ENCODE measurements at regions not wholly inside any gene's neighbourhood (a gene's known extent, or its start where the extent isn't known, plus 50 kb on each side); places are given as distances from the start of the nearest gene placed in this dataset.

DNA sequence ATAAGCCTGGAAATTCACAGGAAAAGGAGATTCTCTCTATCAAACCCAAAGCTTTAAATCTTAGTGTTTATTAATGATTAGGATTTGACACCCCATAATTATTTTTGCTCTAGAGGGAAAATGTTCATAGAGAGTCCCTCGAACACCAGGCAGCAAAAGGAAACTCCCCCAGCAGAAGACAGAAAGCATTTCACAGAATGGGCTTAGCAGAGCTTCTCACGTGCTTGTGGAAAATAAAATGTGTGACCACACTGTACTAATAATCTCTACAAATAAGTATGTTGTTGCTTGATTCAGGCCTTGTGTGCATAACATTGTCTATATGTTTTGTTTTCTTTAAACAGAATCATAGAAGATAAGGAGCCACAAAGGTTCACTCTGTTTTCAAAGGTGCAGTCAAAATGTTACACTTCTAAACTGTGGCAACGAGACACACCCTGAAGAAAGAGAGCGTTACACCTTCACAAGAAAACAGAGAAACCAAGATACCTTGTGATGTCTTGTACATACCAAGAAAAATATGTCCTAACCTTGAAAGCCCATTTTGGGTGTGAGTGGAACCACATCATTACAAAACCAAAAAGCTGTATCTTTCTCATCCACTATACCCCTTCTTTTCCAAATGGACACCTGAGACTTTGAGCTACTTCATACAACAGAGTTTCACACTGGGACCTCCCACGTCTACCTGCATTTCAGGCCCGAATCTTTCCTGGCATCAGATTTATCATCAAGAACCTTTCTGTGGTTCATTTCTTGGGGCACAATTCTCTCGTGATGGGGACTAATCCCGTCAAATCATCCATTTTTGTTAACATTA lies 282.5 kb downstream of the ETS1 start:
- Histone ChIP-seq H3K36me3 (ENCODE audit: control insufficient read depth in 5 of 5, insufficient read depth in 5 of 5, low read length in 5 of 5) (no peaks in the 10 kb centered on the region), H3K9me3 (ENCODE audit: control insufficient read depth in 5 of 5, low read length in 5 of 5) (no peaks in the 10 kb centered on the region), H3K4me3 (ENCODE audit: low read depth in 1 of 5, low read length in 5 of 5) (no peak overlapping the region), H3K9ac (ENCODE audit: low read length in 5 of 5) (no peak overlapping the region), H3K4me1 (ENCODE audit: control insufficient read depth in 5 of 5, insufficient read depth in 5 of 5, low read length in 5 of 5) (peaks cover 0 to 13% (median 0%) of the 10 kb centered on the region in 5 donors), H3K27ac (ENCODE audit: low read depth, low read length) (no peak overlapping the region), H3K27me3 (ENCODE audit: control insufficient read depth in 5 of 5, insufficient read depth in 4 of 5, low read length in 5 of 5) (no peaks in the 10 kb centered on the region)

DNA sequence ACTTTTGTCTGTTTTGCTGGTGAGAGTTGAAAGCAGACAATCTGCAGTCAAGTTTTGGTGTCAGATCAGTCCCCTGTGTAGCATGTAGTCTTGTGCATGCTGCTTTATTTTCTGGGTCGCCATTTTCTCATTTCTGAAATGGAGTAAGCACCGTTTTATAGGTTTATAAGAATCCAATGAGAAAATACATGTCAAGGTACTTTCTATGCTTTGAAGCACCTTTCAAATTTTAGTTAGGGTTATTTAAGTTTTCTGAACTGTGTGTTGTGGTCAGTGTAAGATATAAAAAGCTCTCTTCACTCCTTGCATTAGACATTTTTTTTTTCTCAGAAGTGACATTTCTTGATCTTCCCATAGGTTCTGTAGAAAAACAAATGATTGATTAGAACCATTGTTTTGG lies 283.2 kb downstream of the ETS1 start:
- Histone ChIP-seq H3K27me3 (ENCODE audit: control insufficient read depth in 5 of 5, insufficient read depth in 4 of 5, low read length in 5 of 5) (no peaks in the 10 kb centered on the region), H3K9ac (ENCODE audit: low read length in 5 of 5) (no peak overlapping the region), H3K4me1 (ENCODE audit: control insufficient read depth in 5 of 5, insufficient read depth in 5 of 5, low read length in 5 of 5) (peaks cover 1 to 20% (median 6%) of the 10 kb centered on the region in 5 donors), H3K9me3 (ENCODE audit: control insufficient read depth in 5 of 5, low read length in 5 of 5) (no peaks in the 10 kb centered on the region), H3K4me3 (ENCODE audit: low read depth in 1 of 5, low read length in 5 of 5) (no peak overlapping the region), H3K36me3 (ENCODE audit: control insufficient read depth in 5 of 5, insufficient read depth in 5 of 5, low read length in 5 of 5) (no peaks in the 10 kb centered on the region), H3K27ac (ENCODE audit: low read depth, low read length) (no peak overlapping the region)

DNA sequence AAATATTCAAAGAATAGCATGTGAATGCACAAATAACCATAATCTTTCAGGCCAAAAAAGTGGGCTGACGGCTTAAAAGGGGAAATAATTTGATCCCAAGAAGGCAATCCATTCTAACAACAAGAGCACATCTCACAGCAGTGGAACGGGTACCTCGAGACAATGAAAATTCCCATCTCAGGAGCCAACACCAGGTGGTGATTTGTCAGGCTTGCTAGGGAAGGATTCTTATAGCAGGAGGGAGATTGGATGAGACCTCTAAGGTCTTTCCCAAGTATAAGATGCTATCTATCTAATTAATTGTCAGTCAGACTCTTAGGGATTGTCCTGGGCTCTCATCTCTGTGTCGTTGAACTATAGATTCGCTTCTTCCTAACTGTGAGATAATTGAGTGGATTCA lies 284.0 kb downstream of the ETS1 start:
- no peaks in the 10 kb centered on the region for H3K27me3 ChIP-seq (ENCODE audit: control insufficient read depth in 5 of 5, insufficient read depth in 4 of 5, low read length in 5 of 5)
- H3K4me3 ChIP-seq (ENCODE audit: low read depth in 1 of 5, low read length in 5 of 5), result no peak overlapping the region
- no peak overlapping the region for H3K9ac ChIP-seq (ENCODE audit: low read length in 5 of 5)
- H3K27ac ChIP-seq (ENCODE audit: low read depth, low read length), result no peak overlapping the region
- no peaks in the 10 kb centered on the region for H3K36me3 ChIP-seq (ENCODE audit: control insufficient read depth in 5 of 5, insufficient read depth in 5 of 5, low read length in 5 of 5)
- no peaks in the 10 kb centered on the region for H3K9me3 ChIP-seq (ENCODE audit: control insufficient read depth in 5 of 5, low read length in 5 of 5)
- H3K4me1 ChIP-seq (ENCODE audit: control insufficient read depth in 5 of 5, insufficient read depth in 5 of 5, low read length in 5 of 5), result peaks cover 8 to 28% (median 14%) of the 10 kb centered on the region in 5 donors

DNA sequence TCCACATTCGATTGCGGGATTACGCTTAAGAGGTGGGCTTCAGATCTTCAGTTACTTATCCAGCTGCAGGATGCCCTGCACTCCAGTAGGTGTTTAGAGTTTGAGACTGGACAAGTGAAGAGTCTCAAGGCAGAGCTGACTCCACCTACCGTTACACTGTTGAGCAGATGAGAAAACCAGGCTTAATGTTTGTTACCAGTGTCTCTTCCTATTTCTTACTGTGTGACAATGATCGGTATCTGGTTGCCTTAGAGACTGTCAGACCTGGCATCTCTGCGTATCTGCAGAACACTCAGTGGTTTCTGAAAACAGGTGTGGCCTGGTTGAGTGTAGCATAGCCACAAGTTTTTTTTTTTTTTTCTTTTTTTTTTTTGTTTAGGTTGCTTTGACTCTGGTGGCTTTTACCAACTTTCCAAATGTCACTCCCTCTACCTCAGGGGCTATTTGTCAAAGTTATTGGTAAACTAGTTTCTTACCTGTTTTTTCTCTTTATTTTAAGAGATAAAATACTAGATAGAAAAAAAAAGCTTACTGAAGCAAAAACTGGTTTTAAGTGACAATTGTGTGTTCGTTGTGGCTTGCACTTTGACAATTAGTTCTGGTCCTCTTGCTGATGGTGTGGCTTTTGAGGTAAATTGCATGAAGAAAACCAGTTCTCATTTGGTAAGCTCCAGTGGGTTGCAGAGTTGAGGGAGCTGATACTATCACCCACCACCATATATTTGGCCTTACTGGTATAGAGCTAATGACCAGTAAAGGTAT lies 284.8 kb downstream of the ETS1 start:
- Histone ChIP-seq H3K9ac (ENCODE audit: low read length in 5 of 5) (no peak overlapping the region), H3K9me3 (ENCODE audit: control insufficient read depth in 5 of 5, low read length in 5 of 5) (no peaks in the 10 kb centered on the region), H3K36me3 (ENCODE audit: control insufficient read depth in 5 of 5, insufficient read depth in 5 of 5, low read length in 5 of 5) (no peaks in the 10 kb centered on the region), H3K27me3 (ENCODE audit: control insufficient read depth in 5 of 5, insufficient read depth in 4 of 5, low read length in 5 of 5) (no peaks in the 10 kb centered on the region), H3K27ac (ENCODE audit: low read depth, low read length) (no peak overlapping the region), H3K4me1 (ENCODE audit: control insufficient read depth in 5 of 5, insufficient read depth in 5 of 5, low read length in 5 of 5) (peaks cover 8 to 34% (median 22%) of the 10 kb centered on the region in 5 donors), H3K4me3 (ENCODE audit: low read depth in 1 of 5, low read length in 5 of 5) (no peak overlapping the region)

DNA sequence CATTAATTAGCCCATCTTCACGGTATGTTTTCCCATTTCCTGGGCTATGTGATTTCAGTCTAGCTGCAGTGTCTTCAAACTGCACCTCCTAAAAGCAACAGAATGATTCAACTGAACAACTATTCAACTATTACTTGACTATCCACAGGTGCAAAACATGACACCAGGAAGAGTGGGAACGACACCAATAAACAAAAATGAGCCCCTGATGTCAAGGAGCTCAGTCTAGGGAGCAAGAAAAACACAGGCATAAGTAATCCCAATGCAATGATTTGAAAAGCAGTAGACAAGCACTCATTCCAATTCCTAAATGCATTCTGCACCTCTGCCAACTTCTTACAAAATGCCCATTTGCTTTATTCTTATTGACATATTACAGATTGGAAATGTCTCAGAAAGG lies 285.6 kb downstream of the ETS1 start:
- H3K9me3 ChIP-seq (ENCODE audit: control insufficient read depth in 5 of 5, low read length in 5 of 5), result no peaks in the 10 kb centered on the region
- no peaks in the 10 kb centered on the region for H3K27me3 ChIP-seq (ENCODE audit: control insufficient read depth in 5 of 5, insufficient read depth in 4 of 5, low read length in 5 of 5)
- H3K27ac ChIP-seq (ENCODE audit: low read depth, low read length), result no peak overlapping the region
- no peak overlapping the region for H3K9ac ChIP-seq (ENCODE audit: low read length in 5 of 5)
- H3K4me1 ChIP-seq (ENCODE audit: control insufficient read depth in 5 of 5, insufficient read depth in 5 of 5, low read length in 5 of 5), result peaks cover 8 to 42% (median 28%) of the 10 kb centered on the region in 5 donors
- no peaks in the 10 kb centered on the region for H3K36me3 ChIP-seq (ENCODE audit: control insufficient read depth in 5 of 5, insufficient read depth in 5 of 5, low read length in 5 of 5)
- H3K4me3 ChIP-seq (ENCODE audit: low read depth in 1 of 5, low read length in 5 of 5), result no peak overlapping the region

DNA sequence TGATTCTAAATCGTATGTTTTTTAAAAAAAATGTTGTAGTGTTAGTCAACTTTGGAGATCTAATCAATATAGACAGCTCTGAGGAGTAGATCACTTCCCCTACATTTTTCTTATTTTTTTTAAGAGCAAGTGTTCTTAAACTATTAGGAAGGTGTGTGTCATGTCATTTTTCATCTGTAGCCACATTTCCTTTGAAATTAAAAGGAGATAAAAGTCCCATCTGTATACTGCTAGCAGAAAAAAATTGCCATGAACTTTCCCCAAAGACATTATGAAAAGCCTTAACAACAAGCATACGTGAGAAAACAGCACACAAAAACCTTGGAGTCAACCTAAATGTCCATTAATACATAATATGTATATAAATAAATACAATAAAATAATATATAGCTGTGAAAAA lies 286.6 kb downstream of the ETS1 start:
- Histone ChIP-seq H3K27me3 (ENCODE audit: control insufficient read depth in 5 of 5, insufficient read depth in 4 of 5, low read length in 5 of 5) (no peaks in the 10 kb centered on the region), H3K4me1 (ENCODE audit: control insufficient read depth in 5 of 5, insufficient read depth in 5 of 5, low read length in 5 of 5) (peaks cover 10 to 49% (median 28%) of the 10 kb centered on the region in 5 donors), H3K9ac (ENCODE audit: low read length in 5 of 5) (no peak overlapping the region)

DNA sequence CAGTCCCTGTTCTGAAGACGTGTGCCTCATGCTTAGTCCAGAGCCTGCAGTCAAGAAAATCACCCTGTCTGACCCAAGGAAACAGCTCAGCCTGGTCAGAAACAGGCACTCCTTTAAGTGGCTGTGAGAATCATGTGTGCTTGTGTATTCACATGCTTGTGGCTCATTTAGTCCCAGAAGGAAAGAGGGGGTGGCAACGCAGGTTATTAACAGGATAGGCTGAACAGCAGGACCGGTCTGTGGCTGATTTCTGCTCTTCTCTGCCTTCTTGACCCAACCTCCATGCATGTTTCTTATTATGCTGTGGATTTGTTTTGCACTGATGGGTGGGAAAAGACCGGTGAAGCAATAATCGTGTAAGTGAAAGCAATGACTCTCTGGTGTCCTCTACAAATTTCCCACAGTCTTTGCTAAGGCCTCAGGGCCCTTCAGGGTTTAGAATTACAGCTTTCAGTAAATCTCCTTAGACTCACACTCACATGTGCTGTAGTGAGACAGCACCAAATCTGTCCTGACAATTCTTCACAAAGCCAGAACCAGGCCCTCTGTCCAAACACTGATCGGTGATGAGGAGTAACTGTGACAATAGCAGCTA lies 288.1 kb downstream of the ETS1 start:
- peak overlapping the region in 1 of 5 donors; percentile 19 for H3K9ac ChIP-seq (ENCODE audit: low read length in 5 of 5)
- H3K27me3 ChIP-seq (ENCODE audit: control insufficient read depth in 5 of 5, insufficient read depth in 4 of 5, low read length in 5 of 5), result no peaks in the 10 kb centered on the region
- no peak overlapping the region for H3K4me3 ChIP-seq (ENCODE audit: low read depth in 1 of 5, low read length in 5 of 5)
- H3K9me3 ChIP-seq (ENCODE audit: control insufficient read depth in 5 of 5, low read length in 5 of 5), result no peaks in the 10 kb centered on the region
- peak overlapping the region; percentile 66 for H3K27ac ChIP-seq (ENCODE audit: low read depth, low read length)
- H3K36me3 ChIP-seq (ENCODE audit: control insufficient read depth in 5 of 5, insufficient read depth in 5 of 5, low read length in 5 of 5), result no peaks in the 10 kb centered on the region
- H3K4me1 ChIP-seq (ENCODE audit: control insufficient read depth in 5 of 5, insufficient read depth in 5 of 5, low read length in 5 of 5), result peaks cover 10 to 59% (median 28%) of the 10 kb centered on the region in 5 donors

More for the DNA sequence above, 286.6 kb downstream of the ETS1 start:
- no peaks in the 10 kb centered on the region for H3K9me3 ChIP-seq (ENCODE audit: control insufficient read depth in 5 of 5, low read length in 5 of 5)
- H3K36me3 ChIP-seq (ENCODE audit: control insufficient read depth in 5 of 5, insufficient read depth in 5 of 5, low read length in 5 of 5), result no peaks in the 10 kb centered on the region
- H3K27ac ChIP-seq (ENCODE audit: low read depth, low read length), result no peak overlapping the region
- H3K4me3 ChIP-seq (ENCODE audit: low read depth in 1 of 5, low read length in 5 of 5), result no peak overlapping the region

DNA sequence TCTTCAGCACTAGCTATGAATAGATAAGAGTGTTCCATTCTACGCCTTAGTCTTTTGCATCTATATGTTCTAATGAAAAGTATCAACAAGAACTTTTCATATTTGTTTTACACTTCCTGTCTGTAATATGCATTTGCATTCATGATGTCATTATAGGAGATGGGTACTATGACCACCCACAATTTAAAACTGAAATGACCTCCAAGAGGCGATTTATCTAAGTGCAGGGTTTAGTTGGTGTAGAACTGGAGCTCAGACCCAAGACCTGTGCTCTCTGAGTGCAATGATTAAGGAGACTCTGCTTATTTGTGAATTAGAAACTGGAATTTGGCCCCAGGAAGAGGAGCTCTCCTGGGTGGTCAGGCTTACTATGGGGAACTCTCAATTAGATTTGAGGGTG lies 289.1 kb downstream of the ETS1 start:
- H3K4me1 ChIP-seq (ENCODE audit: control insufficient read depth in 5 of 5, insufficient read depth in 5 of 5, low read length in 5 of 5), result peaks cover 10 to 68% (median 28%) of the 10 kb centered on the region in 5 donors
- H3K4me3 ChIP-seq (ENCODE audit: low read depth in 1 of 5, low read length in 5 of 5), result no peak overlapping the region
- H3K27me3 ChIP-seq (ENCODE audit: control insufficient read depth in 5 of 5, insufficient read depth in 4 of 5, low read length in 5 of 5), result no peaks in the 10 kb centered on the region
- no peaks in the 10 kb centered on the region for H3K9me3 ChIP-seq (ENCODE audit: control insufficient read depth in 5 of 5, low read length in 5 of 5)
- peak overlapping the region in 1 of 5 donors; percentile 38 for H3K9ac ChIP-seq (ENCODE audit: low read length in 5 of 5)
- peak overlapping the region; percentile 66 for H3K27ac ChIP-seq (ENCODE audit: low read depth, low read length)
- H3K36me3 ChIP-seq (ENCODE audit: control insufficient read depth in 5 of 5, insufficient read depth in 5 of 5, low read length in 5 of 5), result no peaks in the 10 kb centered on the region

DNA sequence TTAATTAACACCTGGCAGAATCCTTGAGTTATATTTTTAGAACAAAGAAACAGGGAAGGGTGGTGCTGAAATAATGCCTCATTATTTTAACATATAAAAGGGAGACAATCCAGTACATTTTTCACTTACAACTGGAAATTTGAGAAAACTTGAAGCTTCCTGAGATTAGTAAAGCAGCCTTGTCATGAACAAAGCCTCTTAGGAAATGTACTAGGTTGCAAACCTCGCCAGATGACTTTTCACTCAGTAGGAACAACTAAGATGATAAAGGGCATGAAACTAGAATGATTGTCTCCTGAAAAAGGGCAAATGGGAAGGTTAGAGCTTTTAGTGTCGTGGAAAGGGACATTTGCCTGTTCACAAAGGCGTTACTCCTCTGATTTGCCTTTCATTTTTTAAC lies 289.6 kb downstream of the ETS1 start:
- H3K9ac ChIP-seq (ENCODE audit: low read length in 5 of 5), result peak overlapping the region in 1 of 5 donors; percentile 38
- no peak overlapping the region for H3K4me3 ChIP-seq (ENCODE audit: low read depth in 1 of 5, low read length in 5 of 5)
- H3K27me3 ChIP-seq (ENCODE audit: control insufficient read depth in 5 of 5, insufficient read depth in 4 of 5, low read length in 5 of 5), result no peaks in the 10 kb centered on the region
- H3K27ac ChIP-seq (ENCODE audit: low read depth, low read length), result peak overlapping the region; percentile 66
- H3K4me1 ChIP-seq (ENCODE audit: control insufficient read depth in 5 of 5, insufficient read depth in 5 of 5, low read length in 5 of 5), result peaks cover 10 to 71% (median 28%) of the 10 kb centered on the region in 5 donors
- no peaks in the 10 kb centered on the region for H3K9me3 ChIP-seq (ENCODE audit: control insufficient read depth in 5 of 5, low read length in 5 of 5)
- no peaks in the 10 kb centered on the region for H3K36me3 ChIP-seq (ENCODE audit: control insufficient read depth in 5 of 5, insufficient read depth in 5 of 5, low read length in 5 of 5)
